ENCODE measurements at regions not wholly inside any gene's neighbourhood (a gene's known extent, or its start where the extent isn't known, plus 50 kb on each side); places are given as distances from the start of the nearest gene placed in this dataset.

DNA sequence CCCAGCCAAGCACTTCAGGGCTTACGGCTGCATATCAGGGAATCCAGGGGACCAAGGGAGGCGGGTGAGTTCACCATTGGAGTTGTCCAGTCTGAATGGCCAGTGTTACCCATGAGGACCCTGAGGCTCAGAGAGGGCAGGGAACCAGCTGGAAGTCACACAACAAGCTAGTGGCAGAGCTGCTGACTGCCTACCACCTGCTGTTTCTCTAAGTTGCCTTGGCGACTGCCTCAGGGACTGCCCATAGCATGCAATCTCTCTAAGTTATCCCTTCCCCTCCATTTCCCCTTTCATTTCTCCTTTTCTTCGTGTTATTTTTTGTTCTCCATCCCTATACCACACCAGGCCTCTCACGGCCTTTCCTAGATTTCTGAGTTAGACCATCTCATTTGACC lies 71.8 kb upstream of the SIRPA start:
- Histone ChIP-seq H3K27ac (ENCODE audit: low read depth, low read length) (no peak overlapping the region), H3K9me2 (replicated peaks; ENCODE audit: insufficient read depth, low read length) (no peaks in the 10 kb centered on the region), H3K4me3 (ENCODE audit: insufficient read depth, low read length, poor library complexity, severe bottlenecking) (no peak overlapping the region), H4K20me1 (ENCODE audit: low read depth, low read length) (no peaks in the 10 kb centered on the region), H3K4me2 (ENCODE audit: low read depth, low read length, poor library complexity, severe bottlenecking) (no peak overlapping the region), H2AFZ (ENCODE audit: low read depth, low read length, severe bottlenecking) (no peak overlapping the region), H3K27me3 (ENCODE audit: low read length) (no peaks in the 10 kb centered on the region), H3K9ac (ENCODE audit: low read length) (no peak overlapping the region), H3K36me3 (ENCODE audit: low read length) (0 out of 2 replicates have a peak, but pooled peaks cover 4% of the 10 kb centered on the region), H3F3A (ENCODE audit: insufficient read depth) (no peaks in the 10 kb centered on the region), H3K79me2 (ENCODE audit: insufficient read depth, low read length) (no peaks in the 10 kb centered on the region), H3K9me3 (ENCODE audit: insufficient read depth, low read length) (peaks cover 15% of the 10 kb centered on the region; the same call in 1 of the 2 replicates)
- TF ChIP-seq, protein P1, sequence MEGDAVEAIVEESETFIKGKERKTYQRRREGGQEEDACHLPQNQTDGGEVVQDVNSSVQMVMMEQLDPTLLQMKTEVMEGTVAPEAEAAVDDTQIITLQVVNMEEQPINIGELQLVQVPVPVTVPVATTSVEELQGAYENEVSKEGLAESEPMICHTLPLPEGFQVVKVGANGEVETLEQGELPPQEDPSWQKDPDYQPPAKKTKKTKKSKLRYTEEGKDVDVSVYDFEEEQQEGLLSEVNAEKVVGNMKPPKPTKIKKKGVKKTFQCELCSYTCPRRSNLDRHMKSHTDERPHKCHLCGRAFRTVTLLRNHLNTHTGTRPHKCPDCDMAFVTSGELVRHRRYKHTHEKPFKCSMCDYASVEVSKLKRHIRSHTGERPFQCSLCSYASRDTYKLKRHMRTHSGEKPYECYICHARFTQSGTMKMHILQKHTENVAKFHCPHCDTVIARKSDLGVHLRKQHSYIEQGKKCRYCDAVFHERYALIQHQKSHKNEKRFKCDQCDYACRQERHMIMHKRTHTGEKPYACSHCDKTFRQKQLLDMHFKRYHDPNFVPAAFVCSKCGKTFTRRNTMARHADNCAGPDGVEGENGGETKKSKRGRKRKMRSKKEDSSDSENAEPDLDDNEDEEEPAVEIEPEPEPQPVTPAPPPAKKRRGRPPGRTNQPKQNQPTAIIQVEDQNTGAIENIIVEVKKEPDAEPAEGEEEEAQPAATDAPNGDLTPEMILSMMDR (IDR thresholded peaks at IDR 0.05; ENCODE audit: insufficient read depth, low read length, poor library complexity, severe bottlenecking) = no peak
- no peak for TF ChIP-seq EZH2phosphoT487 (conservative IDR thresholded peaks at IDR 0.05; ENCODE audit: low read length)

GRCh38 chr20:1822564-1823449 lies 72.4 kb upstream of the SIRPA start:
- H3K27me3 ChIP-seq (ENCODE audit: low read length) = no peaks in the 10 kb centered on the region
- TF ChIP-seq, protein P1 (IDR thresholded peaks at IDR 0.05; ENCODE audit: insufficient read depth, low read length, poor library complexity, severe bottlenecking) = no peak
- no peak for TF ChIP-seq EZH2phosphoT487 (conservative IDR thresholded peaks at IDR 0.05; ENCODE audit: low read length)
- no peaks in the 10 kb centered on the region for H3K9me2 ChIP-seq (replicated peaks; ENCODE audit: insufficient read depth, low read length)
- H3K9ac ChIP-seq (ENCODE audit: low read length) = no peak overlapping the region
- no peaks in the 10 kb centered on the region for H3K79me2 ChIP-seq (ENCODE audit: insufficient read depth, low read length)
- peaks cover 15% of the 10 kb centered on the region; the same call in 1 of the 2 replicates for H3K9me3 ChIP-seq (ENCODE audit: insufficient read depth, low read length)
- H3K4me3 ChIP-seq (ENCODE audit: insufficient read depth, low read length, poor library complexity, severe bottlenecking) = no peak overlapping the region
- no peak overlapping the region for H3K4me2 ChIP-seq (ENCODE audit: low read depth, low read length, poor library complexity, severe bottlenecking)
- no peaks in the 10 kb centered on the region for H4K20me1 ChIP-seq (ENCODE audit: low read depth, low read length)
- H3F3A ChIP-seq (ENCODE audit: insufficient read depth) = no peaks in the 10 kb centered on the region
- 0 out of 2 replicates have a peak, but pooled peaks cover 4% of the 10 kb centered on the region for H3K36me3 ChIP-seq (ENCODE audit: low read length)
- H2AFZ ChIP-seq (ENCODE audit: low read depth, low read length, severe bottlenecking) = no peak overlapping the region
- H3K27ac ChIP-seq (ENCODE audit: low read depth, low read length) = no peak overlapping the region

GRCh38 chr20:1820138-1821079 lies 74.8 kb upstream of the SIRPA start:
- Histone ChIP-seq H3K27ac (ENCODE audit: low read depth, low read length) (no peak overlapping the region), H3F3A (ENCODE audit: insufficient read depth) (no peaks in the 10 kb centered on the region), H3K4me2 (ENCODE audit: low read depth, low read length, poor library complexity, severe bottlenecking) (no peak overlapping the region), H3K4me3 (ENCODE audit: insufficient read depth, low read length, poor library complexity, severe bottlenecking) (no peak overlapping the region), H3K9me2 (replicated peaks; ENCODE audit: insufficient read depth, low read length) (no peaks in the 10 kb centered on the region), H3K27me3 (ENCODE audit: low read length) (no peaks in the 10 kb centered on the region), H3K79me2 (ENCODE audit: insufficient read depth, low read length) (no peaks in the 10 kb centered on the region), H2AFZ (ENCODE audit: low read depth, low read length, severe bottlenecking) (no peak overlapping the region), H4K20me1 (ENCODE audit: low read depth, low read length) (no peaks in the 10 kb centered on the region), H3K9me3 (ENCODE audit: insufficient read depth, low read length) (peaks cover 15% of the 10 kb centered on the region; the same call in 1 of the 2 replicates), H3K9ac (ENCODE audit: low read length) (no peak overlapping the region), H3K36me3 (ENCODE audit: low read length) (0 out of 2 replicates have a peak, but pooled peaks cover 4% of the 10 kb centered on the region)
- no peak for TF ChIP-seq EZH2phosphoT487 (conservative IDR thresholded peaks at IDR 0.05; ENCODE audit: low read length)
- TF ChIP-seq, protein P1 (IDR thresholded peaks at IDR 0.05; ENCODE audit: insufficient read depth, low read length, poor library complexity, severe bottlenecking) = no peak
